Dedifferentiated amniotic fluid mesenchymal stem cell (primary cell): ENCODE measurements at regions not wholly inside any gene's neighbourhood (a gene's known extent, or its start where the extent isn't known, plus 50 kb on each side); places are given as distances from the start of the nearest gene placed in this dataset.

ENCODE experiments used
- DNase-seq: peaks from one replicate; pipeline ENCODE4 v3.0.0-alpha.2; 2016; ENCODE audit errors: extremely low spot score

- no peak for DNase-seq
Observed at GRCh38 chr10:79004311-79004710, 64.5 kb upstream of the ZMIZ1 start.

GRCh38 chr10:79005126-79005810 is 63.5 kb upstream of the ZMIZ1 start:
- DNase-seq, result no peak

- no peak for DNase-seq
Observed at GRCh38 chr10:79007018-79007417, 61.7 kb upstream of the ZMIZ1 start.

GRCh38 chr10:79007421-79008319 is 61.1 kb upstream of the ZMIZ1 start:
- DNase-seq, result no peak

- no peak for DNase-seq
Observed at GRCh38 chr10:79009145-79009544, 59.6 kb upstream of the ZMIZ1 start.

- DNase-seq, result no peak
Observed at GRCh38 chr10:79012567-79012966, 56.2 kb upstream of the ZMIZ1 start.

- no peak for DNase-seq
Observed at GRCh38 chr10:79013406-79013987, 55.3 kb upstream of the ZMIZ1 start.

- DNase-seq, result no peak
Observed at GRCh38 chr10:79014796-79015195, 54.0 kb upstream of the ZMIZ1 start.

- DNase-seq, result no peak
Observed at GRCh38 chr10:79017882-79018520, 50.8 kb upstream of the ZMIZ1 start.

GRCh38 chr10:79018521-79019011 is 50.2 kb upstream of the ZMIZ1 start:
- DNase-seq, result no peak
